ENCODE measurements at regions not wholly inside any gene's neighbourhood (a gene's known extent, or its start where the extent isn't known, plus 50 kb on each side); places are given as distances from the start of the nearest gene placed in this dataset.

- H3K4me3 Mint-ChIP-seq, result no peak overlapping the region
- no peaks in the 10 kb centered on the region for H3K27me3 Mint-ChIP-seq (ENCODE audit: low read depth)
- H3K36me3 Mint-ChIP-seq (ENCODE audit: low read depth), result no peaks in the 10 kb centered on the region
- no peaks in the 10 kb centered on the region for H3K9me3 Mint-ChIP-seq
- H3K27ac Mint-ChIP-seq, result no peak overlapping the region
- no peaks in the 10 kb centered on the region for H3K4me1 Mint-ChIP-seq (ENCODE audit: low read depth)
Observed at GRCh38 chr1:5748286-5749225, 243.7 kb downstream of the NPHP4 start.

GRCh38 chr1:5747426-5748285 is 244.6 kb downstream of the NPHP4 start:
- H3K4me3 Mint-ChIP-seq, result no peak overlapping the region
- H3K27ac Mint-ChIP-seq, result no peak overlapping the region

GRCh38 chr1:5746611-5747425 is 245.4 kb downstream of the NPHP4 start:
- no peaks in the 10 kb centered on the region for H3K4me1 Mint-ChIP-seq (ENCODE audit: low read depth)
- no peaks in the 10 kb centered on the region for H3K27me3 Mint-ChIP-seq (ENCODE audit: low read depth)
- H3K4me3 Mint-ChIP-seq, result no peak overlapping the region
- no peaks in the 10 kb centered on the region for H3K36me3 Mint-ChIP-seq (ENCODE audit: low read depth)
- no peak overlapping the region for H3K27ac Mint-ChIP-seq
- no peaks in the 10 kb centered on the region for H3K9me3 Mint-ChIP-seq

More at GRCh38 chr1:5747426-5748285, 244.6 kb downstream of the NPHP4 start:
- no peaks in the 10 kb centered on the region for H3K9me3 Mint-ChIP-seq
- no peaks in the 10 kb centered on the region for H3K4me1 Mint-ChIP-seq (ENCODE audit: low read depth)
- H3K36me3 Mint-ChIP-seq (ENCODE audit: low read depth), result no peaks in the 10 kb centered on the region
- H3K27me3 Mint-ChIP-seq (ENCODE audit: low read depth), result no peaks in the 10 kb centered on the region

- Mint-ChIP-seq H3K4me1 (ENCODE audit: low read depth) (no peaks in the 10 kb centered on the region), H3K9me3 (no peaks in the 10 kb centered on the region), H3K27me3 (ENCODE audit: low read depth) (no peaks in the 10 kb centered on the region), H3K36me3 (ENCODE audit: low read depth) (no peaks in the 10 kb centered on the region), H3K27ac (no peak overlapping the region), H3K4me3 (no peak overlapping the region)
Observed at GRCh38 chr1:5745800-5746610, 246.2 kb downstream of the NPHP4 start.

GRCh38 chr1:5744911-5745799 is 247.1 kb downstream of the NPHP4 start:
- Mint-ChIP-seq H3K27me3 (ENCODE audit: low read depth) (no peaks in the 10 kb centered on the region), H3K4me3 (no peak overlapping the region), H3K4me1 (ENCODE audit: low read depth) (no peaks in the 10 kb centered on the region), H3K9me3 (no peaks in the 10 kb centered on the region), H3K27ac (no peak overlapping the region), H3K36me3 (ENCODE audit: low read depth) (no peaks in the 10 kb centered on the region)

- Mint-ChIP-seq H3K4me1 (ENCODE audit: low read depth) (no peaks in the 10 kb centered on the region), H3K36me3 (ENCODE audit: low read depth) (no peaks in the 10 kb centered on the region), H3K27me3 (ENCODE audit: low read depth) (no peaks in the 10 kb centered on the region), H3K9me3 (no peaks in the 10 kb centered on the region), H3K4me3 (no peak overlapping the region), H3K27ac (no peak overlapping the region)
Observed at GRCh38 chr1:5744341-5744740, 247.9 kb downstream of the NPHP4 start.

GRCh38 chr1:5743435-5744095 is 248.7 kb downstream of the NPHP4 start:
- Mint-ChIP-seq H3K4me3 (no peak overlapping the region), H3K36me3 (ENCODE audit: low read depth) (no peaks in the 10 kb centered on the region), H3K9me3 (no peaks in the 10 kb centered on the region), H3K4me1 (ENCODE audit: low read depth) (no peaks in the 10 kb centered on the region), H3K27ac (no peak overlapping the region), H3K27me3 (ENCODE audit: low read depth) (no peaks in the 10 kb centered on the region)

GRCh38 chr1:5742801-5743200 is 249.4 kb downstream of the NPHP4 start:
- Mint-ChIP-seq H3K27ac (no peak overlapping the region), H3K27me3 (ENCODE audit: low read depth) (no peaks in the 10 kb centered on the region), H3K4me1 (ENCODE audit: low read depth) (no peaks in the 10 kb centered on the region)

GRCh38 chr1:5742032-5742431 is 250.2 kb downstream of the NPHP4 start:
- Mint-ChIP-seq H3K4me1 (ENCODE audit: low read depth) (no peaks in the 10 kb centered on the region), H3K4me3 (no peak overlapping the region), H3K27ac (no peak overlapping the region), H3K9me3 (no peaks in the 10 kb centered on the region), H3K36me3 (ENCODE audit: low read depth) (no peaks in the 10 kb centered on the region), H3K27me3 (ENCODE audit: low read depth) (no peaks in the 10 kb centered on the region)

More at GRCh38 chr1:5742801-5743200, 249.4 kb downstream of the NPHP4 start:
- Mint-ChIP-seq H3K4me3 (no peak overlapping the region), H3K9me3 (no peaks in the 10 kb centered on the region), H3K36me3 (ENCODE audit: low read depth) (no peaks in the 10 kb centered on the region)

GRCh38 chr1:5740865-5741860 is 251.1 kb downstream of the NPHP4 start:
- H3K4me1 Mint-ChIP-seq (ENCODE audit: low read depth), result no peaks in the 10 kb centered on the region
- no peak overlapping the region for H3K4me3 Mint-ChIP-seq
- no peaks in the 10 kb centered on the region for H3K27me3 Mint-ChIP-seq (ENCODE audit: low read depth)
- H3K9me3 Mint-ChIP-seq, result peaks cover 3% of the 10 kb centered on the region
- H3K36me3 Mint-ChIP-seq (ENCODE audit: low read depth), result no peaks in the 10 kb centered on the region
- no peak overlapping the region for H3K27ac Mint-ChIP-seq

GRCh38 chr1:5740450-5740849 is 251.8 kb downstream of the NPHP4 start:
- H3K36me3 Mint-ChIP-seq (ENCODE audit: low read depth), result no peaks in the 10 kb centered on the region
- no peaks in the 10 kb centered on the region for H3K4me1 Mint-ChIP-seq (ENCODE audit: low read depth)
- H3K4me3 Mint-ChIP-seq, result no peak overlapping the region
- H3K27me3 Mint-ChIP-seq (ENCODE audit: low read depth), result no peaks in the 10 kb centered on the region
- peaks cover 3% of the 10 kb centered on the region for H3K9me3 Mint-ChIP-seq
- no peak overlapping the region for H3K27ac Mint-ChIP-seq

All from T-helper 1 cell treated with Interleukin-12 subunit alpha and Interleukin-12 subunit beta and Interleukin-4 antibody, amounts not matched to agents 30 μg/mL and 1 μg/mL, for 36 hours (primary cell).